ENCODE measurements at regions not wholly inside any gene's neighbourhood (a gene's known extent, or its start where the extent isn't known, plus 50 kb on each side); places are given as distances from the start of the nearest gene placed in this dataset.

GRCh38 chr20:7193681-7194080 is 426.2 kb downstream of the BMP2 start:
- H3K4me1 ChIP-seq (ENCODE audit: control insufficient read depth in 4 of 4, insufficient read depth in 4 of 4, low read length in 3 of 4) = no peaks in the 10 kb centered on the region

DNA sequence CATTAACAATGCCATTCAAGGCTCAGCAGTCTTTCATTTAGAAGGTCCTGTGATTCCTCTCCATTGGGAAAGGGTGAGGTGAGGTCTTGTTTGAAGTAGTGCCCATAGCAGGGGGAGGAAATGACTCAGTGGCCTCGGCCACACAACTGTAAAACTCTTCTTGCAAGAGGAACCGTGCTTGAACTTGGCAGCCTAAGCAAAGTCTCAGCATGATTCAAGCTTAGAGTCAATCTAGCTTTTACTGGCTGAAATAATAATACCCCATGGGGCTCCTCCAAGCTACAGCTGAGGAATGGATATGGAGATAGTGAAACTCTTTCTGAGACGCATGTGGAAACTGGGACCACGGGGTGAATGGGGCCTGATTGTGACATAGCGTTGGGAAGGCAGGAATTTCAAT is 428.2 kb downstream of the BMP2 start:
- no peaks in the 10 kb centered on the region for H3K9me3 ChIP-seq (ENCODE audit: control insufficient read depth in 4 of 4, low read length in 3 of 4)
- H3K27me3 ChIP-seq (ENCODE audit: control insufficient read depth in 4 of 4, insufficient read depth in 4 of 4, low read length in 3 of 4) = no peaks in the 10 kb centered on the region
- H3K9ac ChIP-seq (ENCODE audit: low read depth in 1 of 2, low read length in 2 of 2) = no peak overlapping the region
- peaks cover 0 to 7% (median 3%) of the 10 kb centered on the region in 4 donors for H3K4me1 ChIP-seq (ENCODE audit: control insufficient read depth in 4 of 4, insufficient read depth in 4 of 4, low read length in 3 of 4)
- no peak overlapping the region for H3K4me3 ChIP-seq (ENCODE audit: low read depth in 1 of 3, low read length in 3 of 3)
- H3K27ac ChIP-seq (ENCODE audit: low read depth in 1 of 2, low read length in 2 of 2) = no peak overlapping the region
- no peak for DNase-seq (ENCODE audit: low spot score)
- no peaks in the 10 kb centered on the region for H3K36me3 ChIP-seq (ENCODE audit: control insufficient read depth in 4 of 4, insufficient read depth in 3 of 4, low read depth in 1 of 4, low read length in 3 of 4)
- 91% methylated on average over 5 of the region's 5 CpGs for WGBS
- TF ChIP-seq TAF1 (conservative IDR thresholded peaks at IDR 0.05) (no peak), GABPA (IDR thresholded peaks at IDR 0.05 in 1 of 2, conservative IDR thresholded peaks at IDR 0.05 in 1 of 2) (no peak), JUND (IDR thresholded peaks at IDR 0.05) (no peak), FOXA1 (IDR thresholded peaks at IDR 0.05) (no peak), FOXA2 (IDR thresholded peaks at IDR 0.05) (no peak), HNF4A (conservative IDR thresholded peaks at IDR 0.05) (no peak), RAD21 (IDR thresholded peaks at IDR 0.05) (no peak), YY1 (IDR thresholded peaks at IDR 0.05) (no peak), NR2F2 (IDR thresholded peaks at IDR 0.05) (no peak), EGR1 (IDR thresholded peaks at IDR 0.05; ENCODE audit: low read depth in 2 of 2) (no peak)
- TF ChIP-seq, protein P1, sequence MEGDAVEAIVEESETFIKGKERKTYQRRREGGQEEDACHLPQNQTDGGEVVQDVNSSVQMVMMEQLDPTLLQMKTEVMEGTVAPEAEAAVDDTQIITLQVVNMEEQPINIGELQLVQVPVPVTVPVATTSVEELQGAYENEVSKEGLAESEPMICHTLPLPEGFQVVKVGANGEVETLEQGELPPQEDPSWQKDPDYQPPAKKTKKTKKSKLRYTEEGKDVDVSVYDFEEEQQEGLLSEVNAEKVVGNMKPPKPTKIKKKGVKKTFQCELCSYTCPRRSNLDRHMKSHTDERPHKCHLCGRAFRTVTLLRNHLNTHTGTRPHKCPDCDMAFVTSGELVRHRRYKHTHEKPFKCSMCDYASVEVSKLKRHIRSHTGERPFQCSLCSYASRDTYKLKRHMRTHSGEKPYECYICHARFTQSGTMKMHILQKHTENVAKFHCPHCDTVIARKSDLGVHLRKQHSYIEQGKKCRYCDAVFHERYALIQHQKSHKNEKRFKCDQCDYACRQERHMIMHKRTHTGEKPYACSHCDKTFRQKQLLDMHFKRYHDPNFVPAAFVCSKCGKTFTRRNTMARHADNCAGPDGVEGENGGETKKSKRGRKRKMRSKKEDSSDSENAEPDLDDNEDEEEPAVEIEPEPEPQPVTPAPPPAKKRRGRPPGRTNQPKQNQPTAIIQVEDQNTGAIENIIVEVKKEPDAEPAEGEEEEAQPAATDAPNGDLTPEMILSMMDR (IDR thresholded peaks at IDR 0.05; ENCODE audit: low read depth, low read length, missing input control) = no peak
- TF ChIP-seq, protein P2, sequence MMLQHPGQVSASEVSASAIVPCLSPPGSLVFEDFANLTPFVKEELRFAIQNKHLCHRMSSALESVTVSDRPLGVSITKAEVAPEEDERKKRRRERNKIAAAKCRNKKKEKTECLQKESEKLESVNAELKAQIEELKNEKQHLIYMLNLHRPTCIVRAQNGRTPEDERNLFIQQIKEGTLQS (IDR thresholded peaks at IDR 0.05) = no peak
- TF ChIP-seq, protein P3, sequence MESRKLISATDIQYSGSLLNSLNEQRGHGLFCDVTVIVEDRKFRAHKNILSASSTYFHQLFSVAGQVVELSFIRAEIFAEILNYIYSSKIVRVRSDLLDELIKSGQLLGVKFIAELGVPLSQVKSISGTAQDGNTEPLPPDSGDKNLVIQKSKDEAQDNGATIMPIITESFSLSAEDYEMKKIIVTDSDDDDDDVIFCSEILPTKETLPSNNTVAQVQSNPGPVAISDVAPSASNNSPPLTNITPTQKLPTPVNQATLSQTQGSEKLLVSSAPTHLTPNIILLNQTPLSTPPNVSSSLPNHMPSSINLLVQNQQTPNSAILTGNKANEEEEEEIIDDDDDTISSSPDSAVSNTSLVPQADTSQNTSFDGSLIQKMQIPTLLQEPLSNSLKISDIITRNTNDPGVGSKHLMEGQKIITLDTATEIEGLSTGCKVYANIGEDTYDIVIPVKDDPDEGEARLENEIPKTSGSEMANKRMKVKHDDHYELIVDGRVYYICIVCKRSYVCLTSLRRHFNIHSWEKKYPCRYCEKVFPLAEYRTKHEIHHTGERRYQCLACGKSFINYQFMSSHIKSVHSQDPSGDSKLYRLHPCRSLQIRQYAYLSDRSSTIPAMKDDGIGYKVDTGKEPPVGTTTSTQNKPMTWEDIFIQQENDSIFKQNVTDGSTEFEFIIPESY (IDR thresholded peaks at IDR 0.05) = no peak
- TF ChIP-seq, protein P4, sequence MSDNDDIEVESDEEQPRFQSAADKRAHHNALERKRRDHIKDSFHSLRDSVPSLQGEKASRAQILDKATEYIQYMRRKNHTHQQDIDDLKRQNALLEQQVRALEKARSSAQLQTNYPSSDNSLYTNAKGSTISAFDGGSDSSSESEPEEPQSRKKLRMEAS (IDR thresholded peaks at IDR 0.05) = no peak

More at GRCh38 chr20:7193681-7194080, 426.2 kb downstream of the BMP2 start:
- H3K36me3 ChIP-seq (ENCODE audit: control insufficient read depth in 4 of 4, insufficient read depth in 3 of 4, low read depth in 1 of 4, low read length in 3 of 4) = no peaks in the 10 kb centered on the region
- H3K27me3 ChIP-seq (ENCODE audit: control insufficient read depth in 4 of 4, insufficient read depth in 4 of 4, low read length in 3 of 4) = no peaks in the 10 kb centered on the region
- 87% methylated on average over 4 of the region's 4 CpGs for WGBS
- H3K9me3 ChIP-seq (ENCODE audit: control insufficient read depth in 4 of 4, low read length in 3 of 4) = no peaks in the 10 kb centered on the region
- no peak for DNase-seq (ENCODE audit: low spot score)
- no peak overlapping the region for H3K27ac ChIP-seq (ENCODE audit: low read depth in 1 of 2, low read length in 2 of 2)
- no peak overlapping the region for H3K4me3 ChIP-seq (ENCODE audit: low read depth in 1 of 3, low read length in 3 of 3)
- no peak overlapping the region for H3K9ac ChIP-seq (ENCODE audit: low read depth in 1 of 2, low read length in 2 of 2)
- TF ChIP-seq, protein P2 (IDR thresholded peaks at IDR 0.05) = no peak
- TF ChIP-seq, protein P4 (IDR thresholded peaks at IDR 0.05) = no peak
- no peak for TF ChIP-seq RAD21 (IDR thresholded peaks at IDR 0.05)
- no peak for TF ChIP-seq NR2F2 (IDR thresholded peaks at IDR 0.05)
- no peak for TF ChIP-seq SP1 (IDR thresholded peaks at IDR 0.05)
- TF ChIP-seq REST (IDR thresholded peaks at IDR 0.05) = no peak
- TF ChIP-seq RXRA (IDR thresholded peaks at IDR 0.05) = no peak

All from liver (tissue), 8 donors.